ENCODE measurements at regions not wholly inside any gene's neighbourhood (a gene's known extent, or its start where the extent isn't known, plus 50 kb on each side); places are given as distances from the start of the nearest gene placed in this dataset.
A peak's percentile ranks its signal among the peaks of the same experiment; 100 is the strongest.

GRCh38 chr2:8408560-8409460, 273.0 kb upstream of the ID2 start:
- H3K4me1 ChIP-seq (replicated peaks): 0 out of 2 replicates have a peak, but pooled peaks cover 3% of the 10 kb centered on the region
- no peaks in the 10 kb centered on the region for H3K9me3 ChIP-seq (replicated peaks)
- DNase-seq (ENCODE audit: low read depth in 1 of 2, low spot score in 2 of 2): no peak
- H3K36me3 ChIP-seq: no peaks in the 10 kb centered on the region
- no peaks in the 10 kb centered on the region for H3K27me3 ChIP-seq (replicated peaks)
- H3K27ac ChIP-seq: no peak overlapping the region
- H3K4me3 ChIP-seq: no peak overlapping the region

- DNase-seq (ENCODE audit: low read depth in 1 of 2, low spot score in 2 of 2): no peak
These were observed 272.2 kb upstream of the ID2 start for GRCh38 chr2:8409461-8410260.

GRCh38 chr2:8412082-8412481, 269.8 kb upstream of the ID2 start:
- DNase-seq (ENCODE audit: low read depth in 1 of 2, low spot score in 2 of 2): no peak
- Histone ChIP-seq H3K27me3 (replicated peaks) (no peaks in the 10 kb centered on the region), H3K9me3 (replicated peaks) (no peaks in the 10 kb centered on the region; the same call in 1 of the 2 replicates), H3K4me3 (no peak overlapping the region), H3K36me3 (no peaks in the 10 kb centered on the region), H3K4me1 (replicated peaks) (no peaks in the 10 kb centered on the region), H3K27ac (no peak overlapping the region)

More at GRCh38 chr2:8409461-8410260, 272.2 kb upstream of the ID2 start:
- Histone ChIP-seq H3K9me3 (replicated peaks) (no peaks in the 10 kb centered on the region), H3K36me3 (no peaks in the 10 kb centered on the region), H3K4me1 (replicated peaks) (0 out of 2 replicates have a peak, but pooled peaks cover 3% of the 10 kb centered on the region), H3K27me3 (replicated peaks) (no peaks in the 10 kb centered on the region), H3K4me3 (no peak overlapping the region), H3K27ac (no peak overlapping the region)

- Histone ChIP-seq H3K4me1 (replicated peaks) (no peaks in the 10 kb centered on the region), H3K36me3 (no peaks in the 10 kb centered on the region), H3K9me3 (replicated peaks) (no peaks in the 10 kb centered on the region; the same call in 1 of the 2 replicates), H3K27ac (no peak overlapping the region), H3K4me3 (no peak overlapping the region), H3K27me3 (replicated peaks) (no peaks in the 10 kb centered on the region)
- no peak for DNase-seq (ENCODE audit: low read depth in 1 of 2, low spot score in 2 of 2)
These were observed 269.3 kb upstream of the ID2 start for GRCh38 chr2:8412586-8412985.

- Histone ChIP-seq H3K9me3 (replicated peaks) (no peaks in the 10 kb centered on the region; the same call in 1 of the 2 replicates), H3K4me1 (replicated peaks) (no peaks in the 10 kb centered on the region; the same call in 1 of the 2 replicates), H3K27ac (no peak overlapping the region), H3K27me3 (replicated peaks) (no peaks in the 10 kb centered on the region), H3K4me3 (no peak overlapping the region), H3K36me3 (no peaks in the 10 kb centered on the region)
- no peak for DNase-seq (ENCODE audit: low read depth in 1 of 2, low spot score in 2 of 2)
These were observed 268.2 kb upstream of the ID2 start for GRCh38 chr2:8413589-8414135.

- Histone ChIP-seq H3K27ac (no peak overlapping the region), H3K27me3 (replicated peaks) (no peaks in the 10 kb centered on the region), H3K4me3 (no peak overlapping the region), H3K4me1 (replicated peaks) (no peaks in the 10 kb centered on the region; the same call in 1 of the 2 replicates), H3K9me3 (replicated peaks) (no peaks in the 10 kb centered on the region; the same call in 1 of the 2 replicates), H3K36me3 (no peaks in the 10 kb centered on the region)
- DNase-seq (ENCODE audit: low read depth in 1 of 2, low spot score in 2 of 2): no peak
These were observed 266.6 kb upstream of the ID2 start for GRCh38 chr2:8414946-8415879.

GRCh38 chr2:8416001-8416571, 265.8 kb upstream of the ID2 start:
- no peak for DNase-seq (ENCODE audit: low read depth in 1 of 2, low spot score in 2 of 2)
- Histone ChIP-seq H3K27me3 (replicated peaks) (no peaks in the 10 kb centered on the region), H3K4me1 (replicated peaks) (no peaks in the 10 kb centered on the region; the same call in 1 of the 2 replicates), H3K36me3 (no peaks in the 10 kb centered on the region), H3K9me3 (replicated peaks) (no peaks in the 10 kb centered on the region; the same call in 1 of the 2 replicates), H3K27ac (no peak overlapping the region), H3K4me3 (no peak overlapping the region)

GRCh38 chr2:8416849-8417832, 264.7 kb upstream of the ID2 start:
- DNase-seq (ENCODE audit: low read depth in 1 of 2, low spot score in 2 of 2): no peak
- H3K36me3 ChIP-seq: no peaks in the 10 kb centered on the region
- H3K9me3 ChIP-seq (replicated peaks): no peaks in the 10 kb centered on the region; the same call in 1 of the 2 replicates
- H3K27me3 ChIP-seq (replicated peaks): no peaks in the 10 kb centered on the region
- H3K4me1 ChIP-seq (replicated peaks): no peaks in the 10 kb centered on the region; the same call in 1 of the 2 replicates
- H3K27ac ChIP-seq: no peak overlapping the region
- no peak overlapping the region for H3K4me3 ChIP-seq

- peak in 1 of 2 experiments; percentile 34 for DNase-seq (ENCODE audit: low read depth in 1 of 2, low spot score in 2 of 2)
- Histone ChIP-seq H3K9me3 (replicated peaks) (no peaks in the 10 kb centered on the region; the same call in 1 of the 2 replicates), H3K27ac (no peak overlapping the region)
These were observed 263.1 kb upstream of the ID2 start for GRCh38 chr2:8418721-8419120.

GRCh38 chr2:8421658-8422449, 260.0 kb upstream of the ID2 start:
- Histone ChIP-seq H3K27ac (no peak overlapping the region), H3K4me3 (no peak overlapping the region), H3K4me1 (replicated peaks) (no peaks in the 10 kb centered on the region; the same call in 1 of the 2 replicates), H3K27me3 (replicated peaks) (no peaks in the 10 kb centered on the region), H3K36me3 (no peaks in the 10 kb centered on the region), H3K9me3 (replicated peaks) (no peaks in the 10 kb centered on the region)
- no peak for DNase-seq (ENCODE audit: low read depth in 1 of 2, low spot score in 2 of 2)

More at GRCh38 chr2:8418721-8419120, 263.1 kb upstream of the ID2 start:
- Histone ChIP-seq H3K4me1 (replicated peaks) (no peaks in the 10 kb centered on the region; the same call in 1 of the 2 replicates), H3K27me3 (replicated peaks) (no peaks in the 10 kb centered on the region), H3K4me3 (no peak overlapping the region), H3K36me3 (no peaks in the 10 kb centered on the region)

- no peaks in the 10 kb centered on the region for H3K9me3 ChIP-seq (replicated peaks)
- H3K4me3 ChIP-seq: no peak overlapping the region
- H3K27ac ChIP-seq: no peak overlapping the region
- H3K4me1 ChIP-seq (replicated peaks): no peaks in the 10 kb centered on the region; the same call in 1 of the 2 replicates
- H3K36me3 ChIP-seq: no peaks in the 10 kb centered on the region
- no peaks in the 10 kb centered on the region for H3K27me3 ChIP-seq (replicated peaks)
- DNase-seq (ENCODE audit: low read depth in 1 of 2, low spot score in 2 of 2): no peak
These were observed 259.4 kb upstream of the ID2 start for GRCh38 chr2:8422450-8422800.

All from SJSA1 (cell line).